GM21360 (cell line): ENCODE measurements at regions not wholly inside any gene's neighbourhood (a gene's known extent, or its start where the extent isn't known, plus 50 kb on each side); places are given as distances from the start of the nearest gene placed in this dataset.
"Not testable (repeated sequence)": the region's sequence is repeated elsewhere in the genome, so short reads cannot be mapped to it uniquely, and the experiment has no call there.

ENCODE experiments used
- ATAC-seq: cut with Tn5 transposase; IDR thresholded peaks from one replicate; pipeline ENCODE4 v1.9.1; 2021; ENCODE audit warnings: mild to moderate bottlenecking, moderate library complexity; ENCODE audit not compliant: unreplicated experiment

DNA sequence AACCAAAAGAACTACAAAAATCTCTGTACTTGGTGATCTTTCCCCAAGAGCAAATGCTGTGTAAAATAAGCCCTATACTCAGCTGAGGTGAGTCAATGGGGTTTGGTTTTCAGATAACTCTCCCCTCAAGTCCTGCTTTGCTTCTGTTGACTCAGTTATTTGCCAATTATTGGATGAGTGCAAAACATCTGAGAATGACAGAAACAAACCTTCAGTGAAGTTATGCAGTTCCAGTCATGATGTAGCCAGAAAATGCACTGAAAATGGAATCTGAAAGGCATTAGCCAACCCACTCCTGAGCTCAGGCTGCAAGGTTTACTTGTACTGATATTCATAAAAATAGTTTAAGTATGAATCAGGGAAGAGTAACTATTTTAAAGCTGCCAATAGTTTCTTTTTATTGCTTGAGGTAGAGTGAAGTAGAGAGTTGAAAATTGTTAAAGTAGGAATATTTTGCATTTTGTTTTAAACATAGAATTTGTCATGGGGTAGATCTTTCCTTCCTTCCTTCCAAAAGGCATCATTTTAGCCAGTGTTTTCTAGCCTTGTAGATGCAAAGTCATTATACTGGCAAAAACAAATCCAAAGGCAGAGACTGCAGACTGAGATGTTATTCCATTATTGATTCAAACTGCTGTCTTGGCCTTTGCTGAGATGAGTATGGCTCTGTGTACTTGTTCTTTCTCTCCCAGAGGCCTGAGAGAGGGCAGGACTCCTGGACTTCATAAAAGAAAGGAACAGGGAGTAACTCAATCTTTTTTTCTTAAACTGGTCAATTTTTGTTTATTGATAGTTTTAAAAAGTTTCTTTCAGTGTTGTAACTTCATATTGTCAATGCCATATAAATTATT, 215.3 kb downstream of the RND3 start:
- ATAC-seq: no peak

DNA sequence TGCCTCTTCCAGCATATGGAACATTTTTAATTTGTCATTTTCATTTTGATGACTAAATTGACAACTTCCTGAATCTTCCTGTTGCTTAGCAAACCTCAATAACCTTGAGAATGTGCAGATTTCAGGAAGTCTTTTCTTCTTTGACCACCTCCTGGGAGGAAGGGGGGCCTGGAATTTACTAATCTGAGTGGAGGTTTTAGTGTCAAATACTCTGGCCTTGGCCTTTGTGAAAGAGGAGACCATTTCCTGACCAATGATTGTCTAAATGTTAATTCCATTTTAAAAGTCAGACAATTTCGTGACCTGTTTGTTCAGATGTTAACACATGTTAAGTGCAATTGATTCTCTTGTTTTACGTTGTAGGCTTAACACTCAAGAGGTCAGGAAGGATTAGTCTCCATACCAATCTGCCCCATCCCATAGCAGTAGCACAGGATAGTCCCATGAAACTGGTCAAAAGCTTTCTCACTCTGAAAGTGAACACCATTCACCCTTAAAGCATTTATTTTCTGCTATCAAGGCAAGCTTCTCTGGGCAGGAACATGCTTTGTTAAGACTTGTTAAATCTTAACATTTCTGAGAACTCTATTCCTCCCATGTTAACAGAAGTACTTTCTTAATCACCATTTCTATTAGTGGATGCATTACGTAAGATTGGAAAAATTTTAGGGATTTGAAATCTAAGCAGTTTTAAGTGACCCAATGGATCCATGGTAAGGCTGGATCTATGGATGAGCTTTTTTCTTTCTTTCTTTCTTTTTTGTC, 219.6 kb downstream of the RND3 start:
- no peak for ATAC-seq

- no peak for ATAC-seq
Observed at GRCh38 chr2:150266931-150267330, 220.5 kb downstream of the RND3 start.

GRCh38 chr2:150264442-150264841, 223.0 kb downstream of the RND3 start:
- no peak for ATAC-seq

DNA sequence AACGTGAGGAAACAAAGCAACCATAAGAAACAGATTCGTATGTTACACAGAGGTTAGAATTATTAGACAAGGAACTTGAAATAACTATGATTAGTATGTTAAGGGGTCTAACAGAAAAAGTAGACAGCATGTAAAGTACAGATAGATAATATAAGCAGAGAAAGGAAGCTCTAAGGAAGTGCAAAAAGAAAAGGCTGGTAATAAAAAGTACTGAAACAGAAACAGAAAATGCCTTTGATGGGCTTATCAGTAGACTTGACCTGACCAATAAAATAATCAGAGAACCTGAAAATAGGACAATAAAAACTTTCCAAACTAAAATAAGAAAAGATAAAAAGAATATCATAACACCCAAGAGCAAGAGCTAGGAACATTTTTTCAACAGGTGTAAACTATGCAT, 225.8 kb downstream of the RND3 start:
- no peak for ATAC-seq

GRCh38 chr2:150260636-150261035, 226.8 kb downstream of the RND3 start:
- no peak for ATAC-seq

DNA sequence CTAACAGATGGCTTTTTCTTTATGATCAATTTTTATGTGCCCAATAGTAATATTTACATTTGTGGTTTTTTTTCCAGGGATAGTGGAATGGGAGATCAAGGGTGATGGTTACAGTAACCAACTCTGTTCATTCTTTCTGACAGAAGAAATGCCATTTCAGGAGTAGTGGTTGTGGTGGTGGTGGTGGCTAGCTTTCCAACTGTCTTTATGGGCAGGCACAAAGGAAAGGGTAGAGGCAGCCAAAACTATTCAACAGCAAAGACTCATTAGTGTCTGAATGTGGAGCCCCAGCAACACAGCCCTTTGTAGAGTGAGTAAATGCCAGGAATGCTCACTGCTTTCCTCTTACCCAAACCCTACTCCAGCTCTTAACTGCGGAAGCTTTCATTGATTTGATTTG, 227.7 kb downstream of the RND3 start:
- no peak for ATAC-seq

GRCh38 chr2:150258781-150259307, 228.6 kb downstream of the RND3 start:
- no peak for ATAC-seq

- no peak for ATAC-seq
Observed at GRCh38 chr2:150256736-150257135, 230.7 kb downstream of the RND3 start.

DNA sequence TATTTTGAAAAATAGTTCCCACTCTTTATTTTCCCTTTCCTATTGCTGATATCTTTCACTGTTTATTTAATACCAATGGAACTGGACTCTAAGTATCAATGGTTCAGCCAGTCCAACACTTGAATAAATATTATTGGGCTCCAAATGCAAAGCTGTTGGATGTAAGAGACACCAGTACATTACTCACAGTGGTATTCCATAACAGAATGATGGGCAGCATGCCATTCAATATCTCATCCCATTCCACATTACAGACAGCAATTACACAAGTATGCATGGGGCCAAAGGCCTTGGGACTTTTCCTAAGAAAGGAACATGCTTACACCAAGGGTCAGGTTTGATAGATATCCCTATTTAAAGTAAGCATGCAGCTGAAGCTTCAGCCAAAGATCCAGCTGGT, 231.9 kb downstream of the RND3 start:
- no peak for ATAC-seq

- not testable (repeated sequence) for ATAC-seq
Observed at GRCh38 chr2:150249735-150250134, 237.7 kb downstream of the RND3 start.

GRCh38 chr2:150247481-150247880, 240.0 kb downstream of the RND3 start:
- no peak for ATAC-seq

DNA sequence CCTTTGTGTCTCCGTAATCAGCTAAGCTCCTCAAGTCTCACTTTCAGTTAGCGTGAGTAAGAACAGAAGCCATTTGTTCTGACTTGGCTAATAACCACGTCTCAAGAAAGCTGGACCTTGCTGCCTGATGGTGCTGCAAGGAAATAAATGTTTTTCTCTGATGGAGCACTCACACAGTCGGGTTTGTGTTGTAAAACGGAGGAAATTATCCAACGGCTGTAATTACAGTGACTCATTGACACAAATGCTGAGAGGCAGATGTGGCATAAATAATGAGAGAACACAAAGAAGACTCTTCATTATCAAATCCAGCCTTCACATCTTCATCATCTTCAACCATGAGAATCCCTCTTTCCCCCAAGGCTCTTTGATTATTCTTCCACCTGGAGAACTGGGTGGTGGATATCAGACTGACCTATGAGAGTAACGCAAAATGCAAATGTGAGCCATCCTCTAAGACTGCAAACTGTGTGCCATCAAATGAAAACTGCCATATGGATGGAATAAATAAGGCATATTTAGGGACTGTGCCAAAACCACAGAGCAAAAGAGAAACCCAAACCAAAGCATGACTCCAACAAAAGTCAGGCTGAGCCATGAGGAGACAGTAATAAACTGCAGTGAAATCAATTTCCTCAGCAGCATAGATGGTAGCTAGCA, 252.6 kb downstream of the RND3 start:
- no peak for ATAC-seq

GRCh38 chr2:150232871-150233270, 254.6 kb downstream of the RND3 start:
- no peak for ATAC-seq

- ATAC-seq: no peak
Observed at GRCh38 chr2:150232321-150232720, 255.1 kb downstream of the RND3 start.

GRCh38 chr2:150230616-150231015, 256.9 kb downstream of the RND3 start:
- no peak for ATAC-seq

- ATAC-seq: no peak
Observed at GRCh38 chr2:150230004-150230403, 257.5 kb downstream of the RND3 start.

DNA sequence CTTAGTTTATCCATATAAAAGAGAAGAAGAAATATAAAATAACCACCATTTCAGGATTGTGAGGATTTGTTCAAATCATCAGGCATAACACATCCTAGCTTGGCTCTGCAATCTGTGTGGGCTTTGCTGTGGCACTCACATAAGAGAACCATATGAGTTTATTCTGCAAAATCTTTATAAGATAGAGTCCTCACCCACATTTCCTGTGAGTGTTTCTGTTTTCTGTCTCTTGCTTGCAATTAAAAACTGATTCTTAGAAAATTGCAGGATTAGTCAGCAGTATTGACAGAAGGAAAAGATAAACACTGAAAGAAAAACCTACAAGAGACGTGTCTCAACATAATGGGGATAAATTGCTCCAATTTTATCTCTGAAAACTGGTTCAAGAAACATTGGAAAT, 258.5 kb downstream of the RND3 start:
- no peak for ATAC-seq

DNA sequence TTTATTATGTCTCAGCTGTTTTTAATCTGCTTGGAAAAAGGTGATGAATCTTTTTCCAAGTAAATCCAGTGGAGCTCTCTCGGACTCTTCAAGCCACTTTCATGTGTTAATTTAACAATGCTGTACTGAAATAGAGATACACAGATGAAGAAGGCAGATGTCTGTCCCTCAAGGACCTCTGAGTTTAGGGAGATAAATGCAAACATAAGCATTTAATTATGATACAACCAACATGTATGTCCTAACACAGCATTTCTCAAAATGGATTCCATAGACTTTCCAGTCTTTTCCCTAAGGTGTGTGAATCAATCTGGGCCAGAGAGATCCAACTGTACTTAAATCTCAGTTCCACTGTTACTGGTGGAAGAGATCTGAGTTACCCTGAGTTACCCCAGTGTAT, 262.4 kb downstream of the RND3 start:
- ATAC-seq: no peak

DNA sequence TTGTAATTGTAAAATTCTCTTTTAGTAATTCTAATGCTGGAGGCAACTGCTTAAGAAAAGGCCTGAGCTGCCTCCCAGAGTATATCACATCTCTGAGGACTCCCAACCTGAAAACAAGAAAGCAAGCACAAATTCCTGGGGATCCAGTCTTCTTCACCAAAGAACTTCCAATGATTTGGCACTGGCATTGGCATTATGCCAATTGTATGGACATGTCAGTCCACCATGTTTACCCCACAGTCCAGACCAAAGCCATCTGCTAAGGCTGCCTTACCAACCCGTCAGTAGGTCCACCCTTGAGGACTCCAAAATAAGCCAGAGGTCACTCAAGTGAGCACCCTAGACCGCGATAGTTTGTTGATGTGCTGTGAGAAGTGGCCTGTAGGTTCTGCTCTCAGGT, 263.1 kb downstream of the RND3 start:
- no peak for ATAC-seq

- no peak for ATAC-seq
Observed at GRCh38 chr2:150222942-150223341, 264.5 kb downstream of the RND3 start.
